HEK293T (cell line): ENCODE measurements at regions not wholly inside any gene's neighbourhood (a gene's known extent, or its start where the extent isn't known, plus 50 kb on each side); places are given as distances from the start of the nearest gene placed in this dataset.

Experiments used
- ELF4 ChIP-seq: fragments of 450-650 bp; IDR thresholded peaks from 2 replicates; pipeline ENCODE4 v1.6.1; 2017; ENCODE audit warnings: antibody characterized with exemption
- FOXK2 ChIP-seq: fragments of 450-650 bp; IDR thresholded peaks from 2 replicates; pipeline ENCODE4 v1.6.1; 2016; ENCODE audit warnings: mild to moderate bottlenecking
- FOXM1 ChIP-seq: fragments of 450-650 bp; IDR thresholded peaks from 2 replicates; pipeline ENCODE4 v1.6.1; 2017; ENCODE audit warnings: mild to moderate bottlenecking, borderline replicate concordance
- TF ChIP-seq, protein P1 (sequence below): fragments of 450-650 bp; IDR thresholded peaks from 2 replicates; pipeline ENCODE4 v1.6.1; 2016

DNA sequence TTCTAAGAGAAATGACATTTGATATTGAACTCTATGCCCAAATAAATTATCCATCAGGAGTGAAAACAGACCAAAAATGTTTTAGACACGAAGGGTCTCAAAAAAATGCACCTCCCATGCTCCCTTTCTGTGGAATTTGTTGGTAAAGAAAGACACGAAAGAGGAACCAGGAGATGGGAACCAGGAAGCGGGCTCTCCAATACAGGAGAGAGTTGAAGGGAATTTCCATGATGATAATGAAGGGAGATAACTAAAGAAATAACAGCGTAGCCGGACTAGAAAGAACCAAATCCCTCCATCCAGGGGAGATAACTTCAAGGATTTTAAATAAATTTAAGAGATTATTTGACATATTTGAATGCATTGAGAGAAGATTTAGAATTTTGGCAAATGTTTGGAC lies 183.0 kb downstream of the DUSP6 start:
- TF ChIP-seq FOXK2 (no peak), ELF4 (no peak), FOXM1 (no peak)
- TF ChIP-seq, protein P1, sequence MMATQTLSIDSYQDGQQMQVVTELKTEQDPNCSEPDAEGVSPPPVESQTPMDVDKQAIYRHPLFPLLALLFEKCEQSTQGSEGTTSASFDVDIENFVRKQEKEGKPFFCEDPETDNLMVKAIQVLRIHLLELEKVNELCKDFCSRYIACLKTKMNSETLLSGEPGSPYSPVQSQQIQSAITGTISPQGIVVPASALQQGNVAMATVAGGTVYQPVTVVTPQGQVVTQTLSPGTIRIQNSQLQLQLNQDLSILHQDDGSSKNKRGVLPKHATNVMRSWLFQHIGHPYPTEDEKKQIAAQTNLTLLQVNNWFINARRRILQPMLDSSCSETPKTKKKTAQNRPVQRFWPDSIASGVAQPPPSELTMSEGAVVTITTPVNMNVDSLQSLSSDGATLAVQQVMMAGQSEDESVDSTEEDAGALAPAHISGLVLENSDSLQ, result no peak
